Spleen (tissue), 11 donors: ENCODE measurements at regions not wholly inside any gene's neighbourhood (a gene's known extent, or its start where the extent isn't known, plus 50 kb on each side); places are given as distances from the start of the nearest gene placed in this dataset.

ENCODE experiments used
- DNase-seq: peaks from one replicate; pipeline ENCODE4 v3.0.0-alpha.2; 2020
- H3K27ac ChIP-seq, 8 donors: fragments of 200-600 bp; sonication (generic) in 7 of 8; 1 replicate in 4 of 8; 2 replicates in 4 of 8; pipeline versions ENCODE4 v1.5.0 to v1.8.0; 2016 to 2021; ENCODE audit warnings: inconsistent platforms in 4 of 8, mild to moderate bottlenecking in 4 of 8, moderate library complexity in 1 of 8
- H3K27me3 ChIP-seq, 7 donors: fragments of 200-600 bp; sonication (generic) in 6 of 7; replicated peaks in 1 of 7; 1 replicate in 4 of 7; 2 replicates in 3 of 7; pipeline versions ENCODE4 v1.5.0 to v1.8.0; 2016 to 2021; ENCODE audit warnings: inconsistent platforms in 3 of 7, mild to moderate bottlenecking in 1 of 7
- H3K36me3 ChIP-seq, 6 donors: fragments of 200-600 bp; sonication (generic) in 5 of 6; 1 replicate in 4 of 6; 2 replicates in 2 of 6; pipeline versions ENCODE4 v1.5.0 to v1.8.0; 2016 to 2021; ENCODE audit warnings: inconsistent platforms in 2 of 6
- H3K4me1 ChIP-seq, 6 donors: fragments of 200-600 bp; sonication (generic) in 5 of 6; 1 replicate in 3 of 6; 2 replicates in 3 of 6; pipeline versions ENCODE4 v1.5.0 to v1.8.0; 2016 to 2021; ENCODE audit warnings: inconsistent platforms in 3 of 6
- H3K4me3 ChIP-seq, 8 donors: fragments of 200-600 bp; sonication (generic) in 7 of 8; 1 replicate in 4 of 8; 2 replicates in 4 of 8; pipeline versions ENCODE4 v1.5.0 to v1.8.0; 2016 to 2021; ENCODE audit warnings: inconsistent platforms in 4 of 8, mild to moderate bottlenecking in 4 of 8, moderate library complexity in 2 of 8
- H3K9me3 ChIP-seq, 8 donors: fragments of 200-600 bp; sonication (generic) in 7 of 8; 1 replicate in 4 of 8; 2 replicates in 4 of 8; pipeline versions ENCODE4 v1.5.0 to v1.8.0; 2016 to 2021; ENCODE audit warnings: inconsistent platforms in 4 of 8
- POLR2A ChIP-seq, 3 donors: fragments of 450-650 bp; IDR thresholded peaks; one replicate each; pipeline ENCODE4 v1.5.1; 2017; ENCODE audit warnings: antibody characterized with exemption in 3 of 3, mild to moderate bottlenecking in 1 of 3
- POLR2AphosphoS5 ChIP-seq, 3 donors: sonication (generic); formaldehyde crosslinking; IDR thresholded peaks; one replicate each; pipeline ENCODE4 v1.5.1; 2017; ENCODE audit warnings: antibody characterized with exemption in 3 of 3
- WGBS, 5 donors: extraction: QIAGEN DNeasy Blood & Tissue Kit in 3 of 5; methylation state at CpG; one replicate each; pipeline versions ENCODE4 v1.1.5 to v1.1.7; 2013 to 2018; 5-methylcytosine and 5-hydroxymethylcytosine counted together
- intact Hi-C: fragments of 100-400 bp; cut with DNase I; formaldehyde crosslinking; loops from one replicate; pipeline ENCODE4 v1.15.0; 2023; ENCODE audit warnings: low total_unique reads
- TF ChIP-seq, protein P1 (sequence below), 11 experiments: fragments of 200-600 bp in 7 of 11; fragments of 450-650 bp in 4 of 11; sonication (generic) in 4 of 11; IDR thresholded peaks in 8 of 11; conservative IDR thresholded peaks in 3 of 11; 1 replicate in 7 of 11; 2 replicates in 4 of 11; pipeline versions ENCODE4 v1.4.0 to v1.8.0; 2016 to 2021; ENCODE audit warnings: antibody characterized with exemption in 11 of 11, inconsistent platforms in 4 of 11, mild to moderate bottlenecking in 1 of 11
- donor health status: healthy with polysubstance abuse.
- donor health status: DM: no; HTN: no; CAD: no; lungs with moderate emphysema.
- donor health status: DM: no; HTN: no; CAD: no.
- donor health status: Bipolar disorder and iron deficiency.
- donor health status: healthy.
- donor health status: DM: no; HTN: no; CAD: no.
- donor health status: DM: yes; HTN: yes; CAD: no.

DNA sequence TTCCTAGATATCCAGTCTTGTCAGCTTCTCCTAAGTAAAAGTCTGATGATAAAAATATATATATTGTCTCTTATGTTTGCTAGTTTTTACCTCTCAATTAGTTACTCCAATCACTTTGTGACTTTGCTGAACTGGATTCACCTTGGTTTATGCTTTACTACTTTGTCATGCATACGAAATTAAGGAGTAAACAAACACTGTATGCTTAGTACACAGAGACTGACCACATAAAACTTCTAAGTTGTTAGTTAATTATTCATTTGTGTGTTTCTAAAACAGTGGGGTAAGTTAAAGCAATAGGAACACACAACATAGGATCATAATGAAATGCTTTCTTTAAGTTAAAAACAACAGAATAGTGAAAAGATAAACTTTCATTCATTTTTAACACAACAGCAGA lies 877.3 kb upstream of the MAP3K7 start:
- no peaks in the 10 kb centered on the region for H3K36me3 ChIP-seq
- intact Hi-C loops = no loop called here
- no peaks in the 10 kb centered on the region for H3K27me3 ChIP-seq
- no peak for DNase-seq
- H3K4me1 ChIP-seq = no peaks in the 10 kb centered on the region
- no peak for TF ChIP-seq POLR2AphosphoS5 (IDR thresholded peaks at IDR 0.05)
- TF ChIP-seq POLR2A (IDR thresholded peaks at IDR 0.05) = no peak
- TF ChIP-seq, protein P1, sequence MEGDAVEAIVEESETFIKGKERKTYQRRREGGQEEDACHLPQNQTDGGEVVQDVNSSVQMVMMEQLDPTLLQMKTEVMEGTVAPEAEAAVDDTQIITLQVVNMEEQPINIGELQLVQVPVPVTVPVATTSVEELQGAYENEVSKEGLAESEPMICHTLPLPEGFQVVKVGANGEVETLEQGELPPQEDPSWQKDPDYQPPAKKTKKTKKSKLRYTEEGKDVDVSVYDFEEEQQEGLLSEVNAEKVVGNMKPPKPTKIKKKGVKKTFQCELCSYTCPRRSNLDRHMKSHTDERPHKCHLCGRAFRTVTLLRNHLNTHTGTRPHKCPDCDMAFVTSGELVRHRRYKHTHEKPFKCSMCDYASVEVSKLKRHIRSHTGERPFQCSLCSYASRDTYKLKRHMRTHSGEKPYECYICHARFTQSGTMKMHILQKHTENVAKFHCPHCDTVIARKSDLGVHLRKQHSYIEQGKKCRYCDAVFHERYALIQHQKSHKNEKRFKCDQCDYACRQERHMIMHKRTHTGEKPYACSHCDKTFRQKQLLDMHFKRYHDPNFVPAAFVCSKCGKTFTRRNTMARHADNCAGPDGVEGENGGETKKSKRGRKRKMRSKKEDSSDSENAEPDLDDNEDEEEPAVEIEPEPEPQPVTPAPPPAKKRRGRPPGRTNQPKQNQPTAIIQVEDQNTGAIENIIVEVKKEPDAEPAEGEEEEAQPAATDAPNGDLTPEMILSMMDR (IDR thresholded peaks at IDR 0.05 in 8 of 11, conservative IDR thresholded peaks at IDR 0.05 in 3 of 11) = no peak
- no peak overlapping the region for H3K27ac ChIP-seq
- WGBS, 5 donors = 58 to 69% (median 67%) methylated on average over 1 of the region's 1 CpG
- no peak overlapping the region for H3K4me3 ChIP-seq
- H3K9me3 ChIP-seq = peaks cover 0 to 7% (median 0%) of the 10 kb centered on the region in 8 donors

DNA sequence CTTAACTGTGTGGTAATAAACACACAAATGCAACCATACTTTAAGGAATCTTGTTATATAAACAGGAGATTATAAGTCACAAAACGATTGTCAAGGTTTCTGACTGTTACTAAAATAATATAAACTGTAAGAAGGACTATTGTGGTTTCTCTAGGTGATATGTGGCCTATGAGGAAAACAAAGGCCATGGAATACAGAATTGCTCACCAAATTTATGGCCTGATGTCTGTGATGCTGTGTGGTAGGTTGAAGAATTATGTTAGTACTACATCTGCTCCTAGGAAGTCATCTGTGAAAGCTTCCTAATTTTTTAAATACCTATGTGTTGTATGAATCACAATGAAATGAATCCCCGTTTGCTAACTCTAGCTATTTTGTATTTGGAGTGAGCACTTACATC lies 875.4 kb upstream of the MAP3K7 start:
- no peak overlapping the region for H3K27ac ChIP-seq
- no peaks in the 10 kb centered on the region for H3K27me3 ChIP-seq
- intact Hi-C loops = no loop called here
- 55 to 84% (median 69%) methylated on average over 2 of the region's 2 CpGs for WGBS, 5 donors
- TF ChIP-seq POLR2A (IDR thresholded peaks at IDR 0.05) = no peak
- TF ChIP-seq, protein P1 (IDR thresholded peaks at IDR 0.05 in 8 of 11, conservative IDR thresholded peaks at IDR 0.05 in 3 of 11) = no peak
- no peak for TF ChIP-seq POLR2AphosphoS5 (IDR thresholded peaks at IDR 0.05)
- H3K4me3 ChIP-seq = no peak overlapping the region
- DNase-seq = no peak
- no peaks in the 10 kb centered on the region for H3K36me3 ChIP-seq
- H3K9me3 ChIP-seq = no peaks in the 10 kb centered on the region
- no peaks in the 10 kb centered on the region for H3K4me1 ChIP-seq

DNA sequence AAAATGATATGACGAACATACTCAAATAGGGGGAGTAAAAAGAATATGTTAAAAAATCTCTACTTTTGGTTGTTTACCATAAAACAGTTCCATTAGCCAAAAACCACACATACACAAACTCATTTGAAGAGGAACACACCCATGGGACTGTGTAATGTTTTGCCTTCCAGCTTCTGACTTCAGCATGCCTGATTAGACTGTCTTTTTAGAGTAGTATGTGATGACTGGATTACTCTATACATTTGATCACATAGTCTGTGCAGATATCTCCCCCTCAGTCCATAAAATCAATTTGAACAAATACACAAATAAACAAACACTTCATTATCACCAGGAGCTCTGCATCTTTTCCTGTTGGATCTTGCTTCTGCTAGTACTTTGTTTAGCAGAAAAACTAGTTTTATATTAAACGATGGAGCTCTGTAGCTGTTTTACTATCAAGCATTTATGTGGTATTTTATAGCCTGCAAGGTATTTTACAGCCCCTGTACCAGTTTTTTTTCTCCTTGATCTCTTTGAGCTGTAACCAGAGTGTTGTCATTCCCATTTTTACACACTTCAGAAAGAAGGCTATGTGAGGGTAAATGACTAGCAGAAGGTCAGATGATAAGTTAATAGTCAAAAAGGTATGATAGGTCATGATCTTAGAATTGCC lies 866.5 kb upstream of the MAP3K7 start:
- Histone ChIP-seq H3K9me3 (no peaks in the 10 kb centered on the region), H3K27me3 (no peaks in the 10 kb centered on the region), H3K4me3 (no peak overlapping the region), H3K36me3 (no peaks in the 10 kb centered on the region), H3K4me1 (no peaks in the 10 kb centered on the region), H3K27ac (no peak overlapping the region)
- 84 to 94% (median 88%) methylated on average over 2 of the region's 2 CpGs for WGBS, 5 donors
- DNase-seq = no peak
- TF ChIP-seq POLR2AphosphoS5 (IDR thresholded peaks at IDR 0.05) (no peak), POLR2A (IDR thresholded peaks at IDR 0.05) (no peak)
- TF ChIP-seq, protein P1 (IDR thresholded peaks at IDR 0.05 in 8 of 11, conservative IDR thresholded peaks at IDR 0.05 in 3 of 11) = no peak
- intact Hi-C loops = no loop called here

DNA sequence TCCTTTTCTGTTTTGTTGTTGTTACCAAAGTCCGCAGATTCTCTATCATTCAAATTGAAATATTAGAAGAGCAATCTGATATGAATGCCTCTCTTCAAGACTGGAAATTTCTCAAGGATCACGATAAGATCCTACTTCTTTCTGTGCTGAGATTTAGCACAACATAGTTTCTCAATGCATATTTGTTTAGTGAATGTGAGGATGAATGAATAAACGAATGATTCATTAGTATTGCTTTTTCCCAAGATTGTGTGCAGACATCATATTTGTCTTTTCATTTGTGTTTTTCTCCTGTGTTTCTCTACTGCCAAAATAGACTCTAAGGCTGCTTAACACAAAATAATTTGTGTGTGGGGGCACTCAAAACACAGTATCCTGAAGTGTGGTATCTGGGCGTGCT lies 862.7 kb upstream of the MAP3K7 start:
- WGBS, 5 donors = 82 to 91% (median 86%) methylated on average over 4 of the region's 4 CpGs

More for the DNA sequence above, 862.7 kb upstream of the MAP3K7 start:
- DNase-seq = no peak
- Histone ChIP-seq H3K27ac (no peak overlapping the region), H3K27me3 (no peaks in the 10 kb centered on the region), H3K4me1 (no peaks in the 10 kb centered on the region), H3K4me3 (no peak overlapping the region), H3K9me3 (no peaks in the 10 kb centered on the region), H3K36me3 (no peaks in the 10 kb centered on the region)
- intact Hi-C loops = no loop called here
- TF ChIP-seq, protein P1 (IDR thresholded peaks at IDR 0.05 in 8 of 11, conservative IDR thresholded peaks at IDR 0.05 in 3 of 11) = no peak
- no peak for TF ChIP-seq POLR2A (IDR thresholded peaks at IDR 0.05)
- TF ChIP-seq POLR2AphosphoS5 (IDR thresholded peaks at IDR 0.05) = no peak
